ENCODE measurements at regions not wholly inside any gene's neighbourhood (a gene's known extent, or its start where the extent isn't known, plus 50 kb on each side); places are given as distances from the start of the nearest gene placed in this dataset.
"Not testable (repeated sequence)": the region's sequence is repeated elsewhere in the genome, so short reads cannot be mapped to it uniquely, and the experiment has no call there.

DNA sequence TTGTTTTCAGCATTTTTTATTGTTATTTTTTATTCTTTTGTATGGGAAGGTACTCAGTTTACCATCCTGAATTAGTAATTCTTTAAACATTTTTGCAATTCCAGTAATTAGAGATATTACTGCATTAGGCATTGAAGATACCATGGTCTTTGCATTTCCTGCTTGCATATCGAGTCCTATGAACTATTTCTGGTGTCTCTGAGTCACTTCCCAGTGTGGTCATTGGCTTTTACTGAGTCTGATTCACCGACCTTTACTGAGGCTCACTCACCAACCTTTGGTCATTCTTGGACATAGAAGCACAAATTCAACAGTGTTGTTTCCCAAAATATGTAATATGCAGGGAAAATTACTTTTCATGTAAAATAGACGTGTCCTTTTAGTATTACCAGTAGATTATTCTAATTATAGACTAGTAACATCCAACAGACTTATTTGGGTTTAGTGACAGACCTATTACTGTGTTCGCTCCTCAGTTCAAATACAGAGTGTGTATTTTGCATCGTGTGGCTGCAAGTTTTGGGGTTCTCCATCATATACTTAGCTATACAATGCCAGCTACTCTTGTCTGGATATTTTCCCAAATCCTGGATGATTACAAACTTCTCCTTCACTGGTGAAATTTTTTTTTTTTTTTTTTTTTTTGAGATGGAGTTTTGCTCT is 180.7 kb upstream of the PRSS1 start:
- no peak for DNase-seq (ENCODE audit: low read depth in 2 of 2)

DNA sequence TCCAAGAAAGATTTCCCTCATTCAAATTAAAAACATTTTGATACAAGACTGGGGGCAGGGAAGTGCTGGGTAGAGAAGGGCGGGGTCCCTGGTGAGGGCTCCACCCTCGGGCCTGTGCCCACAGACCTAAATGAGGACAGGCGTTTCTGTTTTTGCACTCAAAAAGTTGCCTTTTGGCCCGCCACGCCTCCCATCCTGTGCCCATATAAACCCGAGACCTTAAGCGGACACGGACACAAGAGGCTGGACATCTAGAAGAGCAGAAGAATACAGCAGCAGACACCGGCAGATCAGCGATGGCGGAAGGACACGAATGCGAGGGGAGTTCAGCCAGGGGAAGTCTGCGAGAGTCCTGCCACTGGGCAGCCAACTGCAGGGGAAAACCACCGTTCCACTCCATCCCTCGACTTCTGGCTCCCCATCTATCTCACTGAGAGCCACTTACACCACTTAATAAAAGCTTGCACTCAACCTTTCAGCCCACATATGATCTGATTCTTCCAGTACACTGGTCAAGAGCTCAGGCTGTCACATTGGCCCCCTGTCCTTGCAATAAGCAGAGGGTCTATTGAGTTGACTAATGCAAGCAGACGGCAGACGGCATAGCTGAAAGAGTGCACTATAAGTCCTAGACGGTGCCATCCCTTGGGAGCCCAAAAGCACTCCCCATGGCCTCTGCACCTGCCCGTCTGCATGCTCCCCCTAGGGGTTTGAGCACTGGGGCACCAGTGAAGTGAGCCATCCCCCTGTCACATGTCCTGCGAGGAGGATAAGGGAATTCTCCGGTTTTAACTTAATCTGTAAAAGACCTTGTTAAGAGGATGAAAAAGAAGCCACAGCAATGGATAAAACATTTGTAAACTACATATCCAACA is 181.8 kb upstream of the PRSS1 start:
- DNase-seq (ENCODE audit: low read depth in 2 of 2): no peak

DNA sequence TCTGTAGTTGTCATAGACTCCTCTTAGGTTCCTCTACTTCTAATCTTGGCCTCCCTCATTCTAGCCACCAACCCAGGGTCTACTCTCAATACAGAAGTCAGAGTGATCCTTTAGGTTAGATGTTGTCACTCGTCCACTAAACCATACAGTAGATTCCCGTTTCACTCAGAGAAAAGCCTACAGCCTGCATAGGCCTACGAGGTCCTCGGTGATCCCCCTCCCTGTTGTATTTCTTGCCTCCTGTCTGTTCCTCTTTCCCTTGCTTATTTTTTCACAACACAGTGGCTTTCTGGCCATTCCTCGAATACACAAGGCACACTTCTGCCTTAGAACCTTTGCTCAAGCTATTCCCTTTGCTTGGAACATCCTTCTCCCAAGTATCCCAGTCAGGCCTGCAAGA is 183.0 kb upstream of the PRSS1 start:
- no peak for DNase-seq (ENCODE audit: low read depth in 2 of 2)

DNA sequence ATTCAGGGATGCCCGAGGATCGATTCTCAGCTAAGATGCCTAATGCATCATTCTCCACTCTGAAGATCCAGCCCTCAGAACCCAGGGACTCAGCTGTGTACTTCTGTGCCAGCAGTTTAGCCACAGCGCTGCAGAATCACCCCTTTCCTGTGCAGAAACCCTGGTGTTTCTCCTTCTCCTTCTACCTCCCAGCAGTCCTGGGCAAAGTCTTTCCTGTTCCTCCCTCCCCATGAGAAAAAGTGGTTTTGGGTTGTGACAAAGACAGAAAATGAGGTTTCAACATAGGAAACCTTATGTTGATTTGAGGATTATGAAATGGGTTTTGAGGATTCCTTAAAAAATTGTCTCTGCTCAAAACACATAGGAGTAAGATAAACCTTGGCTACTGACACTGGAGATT is 185.1 kb upstream of the PRSS1 start:
- not testable (repeated sequence) for DNase-seq (ENCODE audit: low read depth in 2 of 2)

DNA sequence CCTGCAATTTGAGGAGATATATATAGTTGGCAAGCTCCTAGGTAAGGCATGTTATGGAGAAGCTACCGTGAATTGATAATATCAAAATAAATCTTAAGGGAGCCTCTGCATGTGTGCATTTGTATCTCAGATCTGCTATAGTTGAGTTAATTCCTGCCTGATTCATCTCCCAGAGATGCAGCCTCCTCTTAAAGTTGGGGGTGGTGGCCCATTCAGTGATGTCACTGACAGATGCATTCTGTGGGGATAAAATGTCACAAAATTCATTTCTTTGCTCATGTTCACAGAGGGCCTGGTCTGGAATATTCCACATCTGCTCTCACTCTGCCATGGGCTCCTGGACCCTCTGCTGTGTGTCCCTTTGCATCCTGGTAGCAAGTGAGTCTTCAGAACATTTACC is 185.8 kb upstream of the PRSS1 start:
- no peak for DNase-seq (ENCODE audit: low read depth in 2 of 2)

DNA sequence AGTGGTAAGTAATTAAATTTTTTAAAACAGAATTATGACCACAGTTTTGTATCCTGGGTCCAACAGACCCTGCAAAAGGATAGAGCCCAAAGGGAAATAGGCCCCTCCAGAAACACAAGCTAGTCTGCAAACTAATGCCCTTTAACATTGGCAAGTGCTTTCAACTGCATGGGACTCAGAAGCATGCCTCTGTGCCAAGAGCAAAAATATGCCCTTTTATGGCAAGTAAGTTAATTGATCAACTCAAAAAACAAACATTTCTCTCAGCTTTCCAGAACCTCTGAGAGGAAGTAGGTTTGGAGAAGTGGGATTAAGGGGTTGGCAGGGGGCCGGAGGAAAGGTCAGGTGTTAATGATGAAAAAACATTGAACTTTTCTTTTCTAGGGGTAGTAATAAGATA is 186.6 kb upstream of the PRSS1 start:
- no peak for DNase-seq (ENCODE audit: low read depth in 2 of 2)

DNA sequence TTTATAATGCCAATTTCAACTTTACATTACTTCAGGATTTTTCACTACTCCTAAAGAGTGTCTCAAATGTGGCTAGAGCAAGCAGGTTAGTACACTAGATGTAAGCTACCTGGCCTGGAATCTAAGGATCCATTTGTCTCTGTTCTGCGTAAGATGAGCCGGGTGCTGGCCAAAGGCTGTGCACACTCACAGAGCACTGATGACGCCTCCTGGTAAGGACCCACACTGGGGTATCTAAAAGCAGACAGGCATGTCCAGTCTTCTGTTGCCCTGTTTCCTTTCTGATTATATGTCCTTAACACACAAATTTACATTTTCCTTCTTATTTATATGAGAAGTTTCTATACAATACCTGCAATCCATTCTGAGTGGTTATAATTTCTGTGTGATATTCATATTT is 187.9 kb upstream of the PRSS1 start:
- not testable (repeated sequence) for DNase-seq (ENCODE audit: low read depth in 2 of 2)

DNA sequence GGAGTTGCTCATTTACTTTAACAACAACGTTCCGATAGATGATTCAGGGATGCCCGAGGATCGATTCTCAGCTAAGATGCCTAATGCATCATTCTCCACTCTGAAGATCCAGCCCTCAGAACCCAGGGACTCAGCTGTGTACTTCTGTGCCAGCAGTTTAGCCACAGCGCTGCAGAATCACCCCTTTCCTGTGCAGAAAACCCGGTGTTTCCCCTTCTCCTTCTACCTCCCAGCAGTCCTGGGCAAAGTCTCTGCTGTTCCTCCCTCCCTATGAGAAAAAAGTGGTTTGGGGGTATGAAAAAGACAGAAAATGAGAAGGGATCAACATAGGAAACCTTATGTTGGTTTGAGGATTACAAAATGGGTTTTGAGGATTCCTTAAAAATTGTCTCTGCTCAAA is 188.5 kb upstream of the PRSS1 start:
- DNase-seq (ENCODE audit: low read depth in 2 of 2): not testable (repeated sequence)

DNA sequence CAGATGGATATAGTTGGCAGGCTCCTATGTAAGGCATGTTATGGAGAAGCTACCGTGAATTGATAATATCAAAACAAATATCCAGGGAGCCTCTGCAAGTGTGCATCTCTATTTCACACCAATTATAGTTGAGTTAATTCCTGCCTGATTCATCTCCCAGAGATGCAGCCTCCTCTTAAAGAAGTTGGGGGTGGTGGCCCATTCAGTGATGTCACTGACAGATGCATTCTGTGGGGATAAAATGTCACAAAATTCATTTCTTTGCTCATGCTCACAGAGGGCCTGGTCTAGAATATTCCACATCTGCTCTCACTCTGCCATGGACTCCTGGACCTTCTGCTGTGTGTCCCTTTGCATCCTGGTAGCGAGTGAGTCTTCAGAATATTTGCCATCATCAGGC is 189.1 kb upstream of the PRSS1 start:
- no peak for DNase-seq (ENCODE audit: low read depth in 2 of 2)

DNA sequence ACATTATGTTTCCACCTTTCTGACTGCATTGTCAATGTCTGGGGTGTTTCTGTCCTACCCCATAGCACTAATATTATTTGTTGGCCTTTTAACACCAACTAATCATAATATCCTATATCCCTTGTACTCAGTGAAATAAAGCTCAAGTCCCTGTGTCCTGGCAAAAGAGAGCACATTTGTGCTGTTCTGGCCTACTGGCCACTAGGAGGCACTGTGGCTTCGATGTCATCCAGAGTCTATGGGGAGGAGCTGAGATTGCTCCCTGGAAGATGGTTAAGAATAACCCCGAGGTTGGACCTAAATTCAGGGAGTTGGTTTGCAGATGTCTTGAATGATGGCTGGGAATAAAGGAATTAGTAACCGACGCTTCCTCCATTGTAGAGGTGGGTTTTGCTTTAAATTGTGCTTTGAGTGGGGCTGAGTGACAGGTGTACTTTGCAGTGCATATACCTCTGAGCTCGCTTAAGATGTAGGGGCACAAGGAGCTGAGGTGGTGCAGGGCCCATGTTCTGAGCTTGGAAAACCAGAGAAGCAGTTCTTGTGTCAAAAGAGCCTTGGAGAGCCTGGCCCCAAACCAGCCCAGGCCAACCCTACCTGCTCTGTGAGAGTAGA is 191.2 kb upstream of the PRSS1 start:
- peak in 1 of 2 experiments; percentile 34 for DNase-seq (ENCODE audit: low read depth in 2 of 2)

DNA sequence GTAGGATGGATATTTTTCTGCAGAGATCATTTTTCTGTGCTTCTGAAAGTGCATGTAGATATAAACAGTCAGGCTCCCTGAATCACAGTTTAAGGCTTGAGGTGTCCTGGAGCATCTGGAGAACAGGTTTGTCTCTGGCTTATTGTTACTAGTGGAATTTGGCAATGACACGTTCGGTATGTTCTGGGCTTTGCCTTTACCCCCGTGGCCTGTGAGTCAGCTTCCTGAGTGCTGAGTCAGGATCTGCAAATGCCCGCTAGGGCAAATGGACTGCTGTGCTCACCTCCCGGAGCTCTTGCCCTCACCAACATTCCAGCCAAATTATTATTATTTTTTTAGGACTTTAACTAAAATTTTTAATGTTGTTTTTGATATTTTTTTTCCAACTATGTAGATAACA is 192.5 kb upstream of the PRSS1 start:
- no peak for DNase-seq (ENCODE audit: low read depth in 2 of 2)

DNA sequence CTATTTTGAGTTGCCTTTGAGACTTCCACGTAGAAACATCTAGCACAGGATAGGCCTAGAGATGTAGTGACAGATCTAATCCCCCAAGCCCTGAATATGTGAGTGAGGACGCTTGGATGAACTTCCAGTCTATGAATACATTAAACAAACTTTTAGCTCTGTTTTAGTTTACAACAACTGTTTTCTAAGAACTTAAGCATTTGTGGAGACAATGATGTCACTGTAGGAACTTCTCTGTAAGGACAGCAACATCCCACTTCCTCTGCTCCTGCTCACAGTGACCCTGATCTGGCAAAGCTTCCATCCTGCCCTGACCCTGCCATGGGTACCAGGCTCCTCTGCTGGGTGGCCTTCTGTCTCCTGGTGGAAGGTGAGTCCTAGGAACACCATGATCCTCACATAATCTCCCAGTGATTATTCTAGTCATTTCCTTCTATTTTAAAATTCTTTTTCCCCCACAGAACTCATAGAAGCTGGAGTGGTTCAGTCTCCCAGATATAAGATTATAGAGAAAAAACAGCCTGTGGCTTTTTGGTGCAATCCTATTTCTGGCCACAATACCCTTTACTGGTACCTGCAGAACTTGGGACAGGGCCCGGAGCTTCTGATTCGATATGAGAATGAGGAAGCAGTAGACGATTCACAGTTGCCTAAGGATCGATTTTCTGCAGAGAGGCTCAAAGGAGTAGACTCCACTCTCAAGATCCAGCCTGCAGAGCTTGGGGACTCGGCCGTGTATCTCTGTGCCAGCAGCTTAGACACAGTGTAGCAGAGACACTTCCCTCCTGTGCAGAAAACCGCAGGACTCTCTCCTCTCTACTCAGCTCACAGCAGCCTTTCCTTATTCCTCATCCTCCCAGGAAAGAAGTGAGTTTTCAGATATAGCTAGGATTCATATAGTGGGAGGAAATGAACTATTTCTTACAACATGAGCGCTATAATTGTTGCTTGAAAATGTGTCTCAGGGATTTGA is 194.4 kb upstream of the PRSS1 start:
- DNase-seq (ENCODE audit: low read depth in 2 of 2): no peak

DNA sequence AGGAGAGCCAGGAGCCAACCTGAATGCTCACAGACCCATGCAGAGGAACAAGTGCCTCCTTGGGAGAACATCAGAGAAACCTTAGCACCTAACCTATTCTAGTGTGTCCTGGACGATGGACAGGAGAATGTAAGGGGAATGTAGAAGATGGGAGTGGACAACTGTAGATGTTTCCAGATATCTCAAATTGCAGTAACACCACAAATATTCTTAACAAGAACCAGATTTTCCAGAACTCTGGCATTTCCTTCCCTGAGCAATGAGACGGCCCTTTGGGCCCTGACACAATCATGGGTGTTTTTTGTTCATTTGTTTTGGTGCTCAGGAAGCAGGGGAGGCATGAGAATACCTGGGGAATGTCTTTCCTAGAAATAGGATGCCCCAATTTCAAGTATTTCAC is 196.1 kb upstream of the PRSS1 start:
- DNase-seq (ENCODE audit: low read depth in 2 of 2): no peak

DNA sequence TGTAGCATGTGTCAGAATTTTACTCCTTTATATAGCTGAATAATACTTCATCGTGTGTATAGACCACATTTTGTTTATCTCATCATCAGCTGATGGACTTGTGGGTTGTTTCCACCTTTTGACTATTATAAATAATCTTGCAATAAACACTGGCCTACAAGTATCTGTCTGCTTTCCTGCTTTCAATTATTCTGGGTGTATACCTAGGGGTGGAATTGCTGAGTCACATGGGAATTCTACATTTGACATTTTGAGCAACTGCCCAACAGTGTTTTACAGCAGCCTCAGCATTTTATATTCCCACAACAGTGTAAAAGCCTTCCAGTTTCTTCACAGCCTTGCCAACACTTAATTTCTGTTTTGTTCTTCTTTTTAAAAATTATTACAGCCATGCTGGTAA is 200.3 kb upstream of the PRSS1 start:
- no peak for DNase-seq (ENCODE audit: low read depth in 2 of 2)

DNA sequence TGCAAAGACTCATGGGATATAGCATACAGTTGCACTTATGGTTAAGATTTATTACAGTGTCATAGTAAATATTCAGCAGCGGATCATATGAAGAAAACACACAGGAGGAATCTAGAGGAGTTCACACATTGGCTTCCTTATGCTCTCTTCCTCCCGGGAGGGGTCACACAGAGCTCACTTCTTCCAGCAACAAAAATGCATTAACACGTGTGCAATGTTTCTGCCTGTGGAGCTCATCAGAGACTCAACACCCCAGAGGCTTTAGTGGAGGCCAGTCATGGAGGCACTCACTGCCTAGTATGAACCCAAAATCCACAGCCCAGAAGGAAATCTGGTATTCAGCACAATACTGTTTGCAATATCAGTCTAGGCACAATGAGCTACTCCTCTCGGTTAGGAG is 202.8 kb upstream of the PRSS1 start:
- no peak for DNase-seq (ENCODE audit: low read depth in 2 of 2)

DNA sequence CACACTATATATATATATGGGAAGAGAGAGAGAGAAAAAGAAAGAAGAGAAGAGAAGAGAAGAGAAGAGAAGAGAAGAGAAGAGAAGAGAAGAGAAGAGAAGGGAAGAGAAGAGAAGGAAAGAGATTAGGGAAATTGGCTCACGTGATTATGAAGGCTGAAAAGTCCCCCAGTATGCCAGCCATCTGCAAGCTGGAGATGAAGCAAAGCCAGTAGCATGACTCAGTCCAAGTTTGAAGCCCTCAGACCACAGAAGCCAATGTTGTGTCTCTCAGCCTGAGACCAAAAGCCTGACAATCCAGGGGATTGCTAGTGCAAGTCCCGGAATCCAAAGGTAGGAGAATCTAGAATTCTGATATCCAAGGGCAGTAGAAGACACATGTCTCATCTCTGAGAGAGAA is 206.3 kb upstream of the PRSS1 start:
- DNase-seq (ENCODE audit: low read depth in 2 of 2): no peak

DNA sequence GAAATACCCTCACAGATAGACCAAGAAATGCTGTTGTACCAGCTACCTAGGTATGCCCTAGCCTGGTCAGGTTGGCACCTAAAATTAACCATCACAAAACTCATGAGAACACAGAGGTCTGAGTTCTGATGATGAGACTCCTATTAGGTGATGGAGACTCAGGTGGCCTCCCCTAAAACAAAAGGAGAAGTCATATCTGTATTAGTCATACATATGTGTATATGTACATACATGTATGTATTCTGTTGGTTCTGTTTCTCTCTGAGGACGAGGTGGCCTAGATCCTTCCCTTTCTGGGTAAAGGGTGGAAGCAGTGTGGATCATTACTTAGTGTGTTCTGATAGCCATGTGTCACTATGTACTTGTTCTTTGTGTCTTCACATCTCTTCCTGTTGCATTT is 207.2 kb upstream of the PRSS1 start:
- no peak for DNase-seq (ENCODE audit: low read depth in 2 of 2)

DNA sequence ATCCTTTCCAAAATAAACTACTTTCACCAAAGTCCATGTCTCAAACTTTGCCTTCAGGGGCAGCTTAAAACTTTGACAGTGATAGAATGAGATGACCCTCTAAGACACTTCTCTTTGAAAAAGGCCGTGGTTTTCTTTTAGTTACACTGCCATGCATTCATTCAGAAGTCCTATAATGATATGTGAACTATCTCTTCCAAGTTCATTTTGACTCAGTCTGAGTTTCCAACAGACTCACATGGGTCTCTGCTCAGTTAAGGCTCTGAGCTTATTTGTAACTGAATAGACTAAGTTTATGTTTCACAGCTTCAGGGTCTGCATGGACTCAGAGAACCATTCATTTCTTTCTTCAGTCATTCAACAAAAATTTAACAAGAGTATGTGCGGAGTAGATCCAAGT is 208.9 kb upstream of the PRSS1 start:
- DNase-seq (ENCODE audit: low read depth in 2 of 2): no peak

DNA sequence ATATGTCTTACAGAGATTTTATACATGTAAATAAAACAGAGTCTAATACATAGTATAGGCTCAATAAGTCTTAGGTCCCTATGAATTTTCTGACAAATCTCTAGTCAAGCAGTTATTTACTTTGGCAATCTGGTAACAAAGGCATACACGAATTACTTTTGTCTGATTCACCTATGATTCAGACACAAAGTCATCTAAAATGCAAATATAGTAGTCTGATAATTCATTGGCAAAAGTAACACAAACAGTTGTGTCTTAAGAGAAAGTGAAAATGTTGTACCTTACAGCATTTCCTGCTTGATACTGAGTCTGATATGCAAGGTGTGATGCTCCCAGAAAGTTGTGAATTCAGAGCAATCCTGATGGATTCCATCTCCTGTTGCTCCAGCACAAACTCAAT is 209.4 kb upstream of the PRSS1 start:
- no peak for DNase-seq (ENCODE audit: low read depth in 2 of 2)

DNA sequence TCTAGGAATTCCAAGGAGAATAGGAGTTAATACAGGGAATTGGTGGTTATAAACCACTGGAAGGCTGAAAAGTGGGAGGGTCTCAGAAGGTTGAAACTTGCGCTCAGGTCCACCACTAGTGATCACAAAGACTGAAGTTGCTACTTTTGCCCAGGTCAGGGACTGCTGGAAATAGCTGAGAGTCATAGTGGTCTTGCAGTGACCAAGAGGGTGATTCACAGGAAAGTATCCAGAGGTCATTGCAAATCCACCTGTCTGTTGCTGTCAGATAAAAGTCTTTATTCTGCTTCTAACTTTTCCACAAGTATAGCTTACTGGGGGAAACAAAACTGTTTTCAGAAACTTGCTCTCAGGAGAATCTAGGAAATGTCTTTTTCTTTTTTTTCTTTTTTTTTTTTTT is 211.5 kb upstream of the PRSS1 start:
- no peak for DNase-seq (ENCODE audit: low read depth in 2 of 2)

DNA sequence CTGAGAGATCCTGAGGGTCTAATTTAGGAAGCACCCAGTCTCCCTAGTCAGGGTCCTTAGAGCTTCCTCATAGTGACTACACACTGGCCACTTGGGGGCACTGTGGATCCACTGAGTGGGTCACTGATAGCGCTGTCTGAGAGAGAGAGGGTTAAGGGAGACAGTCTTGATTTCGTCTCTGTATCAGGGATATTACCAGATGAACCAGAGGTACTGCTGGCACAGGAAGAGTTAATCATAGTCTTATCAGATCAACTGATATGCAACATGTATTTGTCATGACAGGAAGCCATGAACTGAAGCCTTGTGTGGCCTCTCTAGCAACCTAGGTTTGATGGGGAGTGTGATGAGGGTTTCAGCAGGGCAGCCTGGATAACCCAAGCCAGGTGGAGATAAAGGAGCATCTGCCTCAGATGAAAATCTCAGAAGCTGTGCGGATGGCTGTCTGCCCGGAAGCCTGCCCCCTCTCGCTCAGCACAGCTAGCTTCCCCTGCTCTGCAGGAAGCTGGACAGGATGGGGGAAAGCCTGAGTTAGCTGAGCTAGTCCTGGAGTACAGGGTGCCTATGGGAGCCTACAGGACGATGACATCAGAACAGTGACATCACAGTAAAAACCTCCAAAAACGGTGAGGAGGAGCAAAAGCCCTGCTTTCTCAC is 214.0 kb upstream of the PRSS1 start:
- DNase-seq (ENCODE audit: low read depth in 2 of 2): peak; percentile 51 to 70

All from stimulated activated CD4-positive, alpha-beta T cell treated with anti-CD3 and anti-CD28 coated beads, Interleukin-12 subunit alpha, Interleukin-12 subunit beta, amount 100 ng/mL, for 24 hours (primary cell).